IMR-90 (cell line): ENCODE measurements at regions not wholly inside any gene's neighbourhood (a gene's known extent, or its start where the extent isn't known, plus 50 kb on each side); places are given as distances from the start of the nearest gene placed in this dataset.

Experiments
- ATAC-seq: fragments of 200-7000 bp; cut with Tn5 transposase; 2 replicates; pipeline ENCODE4 v1.9.1; 2020; ENCODE audit warnings: low read depth, mild to moderate bottlenecking, moderate library complexity
- BruUV-seq: library from RNA; stranded (reverse); fragments of 400-500 nt; replicated peaks from 2 replicates; lab custom pipeline; 2021; lab: Mats Ljungman, UMichigan
- CTCF ChIA-PET: fragments of 300-600 bp; formaldehyde crosslinking; extraction: SDS; loops from one replicate; lab custom pipeline; 2021; ENCODE audit warnings: antibody characterized with exemption; lab: Yijun Ruan, JAX
- POLR2A ChIA-PET: fragments of 300-600 bp; sonication (Branson Sonifier 250); formaldehyde crosslinking; loops from one replicate; lab custom pipeline; 2022; ENCODE audit warnings: antibody characterized with exemption; ENCODE audit not compliant: unreplicated experiment; lab: Charles Lee
- DNase-seq: peaks from one replicate; pipeline ENCODE4 v3.0.0; 2013
- H2AFZ ChIP-seq: replicated peaks from 2 replicates; pipeline ENCODE3; 2013; ENCODE audit warnings: low read length, mild to moderate bottlenecking; ENCODE audit not compliant: poor library complexity
- H2AK5ac ChIP-seq: 2 replicates; pipeline ENCODE4 v1.6.1; 2013; ENCODE audit warnings: low read depth, low read length, inconsistent platforms
- H2AK9ac ChIP-seq: replicated peaks from 2 replicates; pipeline ENCODE3; 2013; ENCODE audit warnings: mild to moderate bottlenecking, low read depth, low read length, moderate library complexity; ENCODE audit not compliant: poor library complexity
- H2BK120ac ChIP-seq: 2 replicates; pipeline ENCODE4 v1.6.1; 2013; ENCODE audit warnings: low read depth, low read length, inconsistent platforms
- H2BK15ac ChIP-seq: 3 replicates; pipeline ENCODE4 v1.6.1; 2013; ENCODE audit warnings: low read depth, low read length, inconsistent platforms
- H2BK20ac ChIP-seq: 2 replicates; pipeline ENCODE4 v1.6.1; 2013; ENCODE audit warnings: low read depth, mild to moderate bottlenecking, inconsistent platforms, low read length, moderate library complexity
- H2BK5ac ChIP-seq: 2 replicates; pipeline ENCODE4 v1.6.1; 2013; ENCODE audit warnings: mild to moderate bottlenecking, low read depth, low read length, inconsistent platforms; ENCODE audit not compliant: poor library complexity, severe bottlenecking
- H3K14ac ChIP-seq: replicated peaks from 2 replicates; pipeline ENCODE4 v1.6.1; 2013; ENCODE audit warnings: low read depth, low read length, inconsistent platforms
- H3K18ac ChIP-seq: 2 replicates; pipeline ENCODE4 v1.6.1; 2013; ENCODE audit warnings: low read depth, low read length, control low read depth
- H3K23ac ChIP-seq: 2 replicates; pipeline ENCODE4 v1.6.1; 2013; ENCODE audit warnings: low read depth, low read length, inconsistent platforms
- H3K27ac ChIP-seq: 2 replicates; pipeline ENCODE4 v1.5.1; 2013; ENCODE audit warnings: mild to moderate bottlenecking, control low read depth, low read length; ENCODE audit not compliant: insufficient read depth
- H3K27me3 ChIP-seq: 2 replicates; pipeline ENCODE4 v1.6.1; 2013; ENCODE audit warnings: low read length; ENCODE audit not compliant: control insufficient read depth, insufficient read depth
- H3K36me3 ChIP-seq: 2 replicates; pipeline ENCODE4 v1.6.1; 2013; ENCODE audit warnings: low read length, mixed read lengths; ENCODE audit not compliant: control insufficient read depth, insufficient read depth
- H3K4ac ChIP-seq: 2 replicates; pipeline ENCODE4 v1.6.1; 2013; ENCODE audit warnings: low read depth, low read length, inconsistent platforms
- H3K4me1 ChIP-seq: 2 replicates; pipeline ENCODE4 v1.6.1; 2013; ENCODE audit warnings: low read length, mixed read lengths; ENCODE audit not compliant: control insufficient read depth, insufficient read depth
- H3K4me2 ChIP-seq: 2 replicates; pipeline ENCODE4 v1.6.1; 2013; ENCODE audit warnings: low read depth, mild to moderate bottlenecking, control low read depth, low read length, moderate library complexity
- H3K4me3 ChIP-seq: 2 replicates; pipeline ENCODE4 v1.5.1; 2013; ENCODE audit warnings: low read depth, mild to moderate bottlenecking, control low read depth, low read length, moderate library complexity; ENCODE audit not compliant: insufficient read depth
- H3K56ac ChIP-seq: 2 replicates; pipeline ENCODE4 v1.6.1; 2013; ENCODE audit warnings: low read length, inconsistent platforms; ENCODE audit not compliant: insufficient read depth; ENCODE audit errors: extremely low read depth
- H3K79me1 ChIP-seq, 2 experiments: 2 replicates each; pipeline ENCODE4 v1.6.1; 2013; ENCODE audit warnings: low read length in 2 of 2, inconsistent platforms in 1 of 2, low read depth in 1 of 2
- H3K9ac ChIP-seq: 2 replicates; pipeline ENCODE4 v1.6.1; 2013; ENCODE audit warnings: low read depth, low read length, control low read depth
- H3K9me1 ChIP-seq: 2 replicates; pipeline ENCODE4 v1.6.1; 2013; ENCODE audit warnings: low read length, inconsistent platforms; ENCODE audit not compliant: insufficient read depth
- H3K9me3 ChIP-seq: 2 replicates; pipeline ENCODE4 v1.6.1; 2013; ENCODE audit warnings: low read length; ENCODE audit not compliant: control insufficient read depth, insufficient read depth
- H4K20me1 ChIP-seq: 2 replicates; pipeline ENCODE4 v1.6.1; 2013; ENCODE audit warnings: low read length, inconsistent platforms; ENCODE audit not compliant: insufficient read depth
- H4K5ac ChIP-seq: 2 replicates; pipeline ENCODE4 v1.6.1; 2013; ENCODE audit warnings: mild to moderate bottlenecking, low read depth, low read length, control low read depth
- H4K8ac ChIP-seq, 2 experiments: 2 replicates each; pipeline ENCODE4 v1.6.1; 2013; ENCODE audit warnings: low read depth in 2 of 2, low read length in 2 of 2, control low read depth in 1 of 2, inconsistent platforms in 1 of 2
- H4K91ac ChIP-seq: 2 replicates; pipeline ENCODE4 v1.6.1; 2013; ENCODE audit warnings: low read depth, low read length, inconsistent platforms; ENCODE audit not compliant: insufficient read depth
- BHLHE40 ChIP-seq: fragments of 150-350 bp; IDR thresholded peaks from 2 replicates; pipeline ENCODE4 v1.6.1; 2016; ENCODE audit warnings: mild to moderate bottlenecking, low read depth, low read length
- CEBPB ChIP-seq: IDR thresholded peaks from 2 replicates; pipeline ENCODE4 v1.6.1; 2012; ENCODE audit warnings: low read depth, low read length, improper control_type of control experiment
- CHD1 ChIP-seq: IDR thresholded peaks from 2 replicates; pipeline ENCODE4 v1.6.1; 2012; ENCODE audit warnings: low read depth, low read length, improper control_type of control experiment
- FOS ChIP-seq: fragments of 150-350 bp; IDR thresholded peaks from 2 replicates; pipeline ENCODE4 v1.6.1; 2016; ENCODE audit warnings: low read depth, low read length
- MAFK ChIP-seq: IDR thresholded peaks from 2 replicates; pipeline ENCODE4 v1.6.1; 2012; ENCODE audit warnings: low read depth, low read length, improper control_type of control experiment
- MAZ ChIP-seq: IDR thresholded peaks from 2 replicates; pipeline ENCODE4 v1.6.1; 2012; ENCODE audit warnings: low read depth, mild to moderate bottlenecking, low read length, improper control_type of control experiment, moderate library complexity, borderline replicate concordance
- MXI1 ChIP-seq: IDR thresholded peaks from 2 replicates; pipeline ENCODE4 v1.6.1; 2012; ENCODE audit warnings: low read depth, mild to moderate bottlenecking, low read length, moderate library complexity, borderline replicate concordance
- POLR2A ChIP-seq: IDR thresholded peaks from 2 replicates; pipeline ENCODE4 v1.6.1; 2012; ENCODE audit warnings: mild to moderate bottlenecking, low read depth, low read length
- RAD21 ChIP-seq: IDR thresholded peaks from 2 replicates; pipeline ENCODE4 v1.6.1; 2012; ENCODE audit warnings: low read length, improper control_type of control experiment
- RFX5 ChIP-seq: IDR thresholded peaks from 2 replicates; pipeline ENCODE4 v1.8.0; 2012; ENCODE audit warnings: low read depth, mild to moderate bottlenecking, low read length, moderate library complexity
- SMC3 ChIP-seq: fragments of 150-350 bp; IDR thresholded peaks from 2 replicates; pipeline ENCODE4 v1.6.1; 2016; ENCODE audit warnings: low read depth, mild to moderate bottlenecking, antibody characterized with exemption, low read length, moderate library complexity
- USF2 ChIP-seq: fragments of 150-350 bp; IDR thresholded peaks from 2 replicates; pipeline ENCODE4 v1.6.1; 2017; ENCODE audit warnings: mild to moderate bottlenecking, antibody characterized with exemption, low read length, low read depth
- WGBS, 2 experiments: methylation state at CpG; one replicate each; pipeline versions ENCODE4 v1.1.5 to v1.1.7; 2013; ENCODE audit warnings: missing lambda C conversion rate in 2 of 2; ENCODE audit not compliant: insufficient read length in 1 of 2; ENCODE audit errors: extremely low coverage in 2 of 2; 5-methylcytosine and 5-hydroxymethylcytosine counted together
- dilution Hi-C: fragments of 300-500 bp; cut with HindIII; formaldehyde crosslinking; loops from one replicate; pipeline ENCODE4 v1.14.3; 2018; ENCODE audit warnings: low sequenced_read_pairs; ENCODE audit not compliant: unreplicated experiment
- in situ Hi-C: fragments of 300-500 bp; cut with MboI; formaldehyde crosslinking; loops from 3 replicates; pipeline ENCODE4 v1.14.3; 2019; ENCODE audit warnings: low sequenced_read_pairs, inconsistent platforms, mixed read lengths
- intact Hi-C: fragments of 100-400 bp; cut with micrococcal nuclease; formaldehyde crosslinking; loops from 2 replicates; pipeline ENCODE4 v1.10.0; 2022

- no TSS peak for BruUV-seq
- ChIA-PET CTCF (interaction anchor here (0.6 kb wide), 1 partner anchor 97 kb away, joined by 3 read pairs; no protein-coding TSS in a partner anchor), POLR2A (interaction anchor here (0.6 kb wide), 1 partner anchor 109 kb away, joined by 4 read pairs; no protein-coding TSS in a partner anchor)
- H2BK5ac ChIP-seq = no peak overlapping the region
- no peak overlapping the region for H4K91ac ChIP-seq
- no peaks in the 10 kb centered on the region for H3K79me1 ChIP-seq
- H3K36me3 ChIP-seq = no peaks in the 10 kb centered on the region
- H4K8ac ChIP-seq = no peak overlapping the region
- dilution Hi-C loops (no loop called here), in situ Hi-C loops (no loop called here), intact Hi-C loops (no loop called here)
- H2AK5ac ChIP-seq = no peak overlapping the region
- H3K56ac ChIP-seq = no peak overlapping the region
- H3K14ac ChIP-seq = no peak overlapping the region
- DNase-seq (no peak), ATAC-seq (no peak)
- no peak overlapping the region for H2BK15ac ChIP-seq
- H2BK120ac ChIP-seq = no peak overlapping the region
- no peak overlapping the region for H3K4ac ChIP-seq
- H4K20me1 ChIP-seq = no peaks in the 10 kb centered on the region
- H3K4me3 ChIP-seq = no peak overlapping the region
- no peak overlapping the region for H3K23ac ChIP-seq
- H2AK9ac ChIP-seq = no peak overlapping the region
- H2BK20ac ChIP-seq = no peak overlapping the region
- H3K27me3 ChIP-seq = no peaks in the 10 kb centered on the region
- H3K4me1 ChIP-seq = peaks cover 5% of the 10 kb centered on the region
- no peak overlapping the region for H2AFZ ChIP-seq
- no peak overlapping the region for H3K4me2 ChIP-seq
- H3K9me1 ChIP-seq = peaks cover 4% of the 10 kb centered on the region; the same call in 1 of the 2 replicates
- no peak overlapping the region for H3K18ac ChIP-seq
- no peak overlapping the region for H3K27ac ChIP-seq
- H3K9ac ChIP-seq = no peak overlapping the region
- H3K9me3 ChIP-seq = no peaks in the 10 kb centered on the region
- H4K5ac ChIP-seq = no peak overlapping the region
- WGBS, 2 experiments = no CpG with 5 or more reads among the region's 1 CpG
- no peak for TF ChIP-seq FOS
- TF ChIP-seq BHLHE40 = no peak
- TF ChIP-seq MAFK = no peak
- no peak for TF ChIP-seq MXI1
- TF ChIP-seq MAZ = no peak
- TF ChIP-seq RFX5 = no peak
- no peak for TF ChIP-seq SMC3
- TF ChIP-seq CEBPB = no peak
- TF ChIP-seq USF2 = no peak
- TF ChIP-seq RAD21 = no peak
- no peak for TF ChIP-seq CHD1
- TF ChIP-seq POLR2A = no peak
Measured at GRCh38 chr2:150060341-150060740, 427.1 kb downstream of the RND3 start.
